ENCODE measurements at regions not wholly inside any gene's neighbourhood (a gene's known extent, or its start where the extent isn't known, plus 50 kb on each side); places are given as distances from the start of the nearest gene placed in this dataset.

DNA sequence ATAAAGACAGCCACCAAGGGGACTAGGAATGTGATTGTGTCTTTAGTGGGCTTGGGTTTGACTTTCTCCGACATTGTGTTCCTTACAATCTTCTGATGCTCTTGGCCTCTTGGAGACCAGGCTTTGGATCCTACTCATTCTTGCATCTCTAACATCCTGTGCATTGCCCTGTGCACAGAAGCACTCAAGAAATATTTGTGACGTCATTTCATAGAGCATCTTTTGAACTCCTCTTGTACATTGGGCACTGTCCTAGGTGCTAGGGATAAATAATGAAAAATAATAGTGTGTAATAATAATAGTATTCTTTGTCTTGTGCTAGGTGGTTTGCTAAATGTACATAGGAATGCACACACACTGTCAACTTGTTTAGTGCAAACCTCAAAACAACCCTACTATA lies 108.8 kb upstream of the LHX5 start:
- no peak for FAIRE-seq
- Histone ChIP-seq H3K27ac (ENCODE audit: low read depth in 2 of 2, low read length in 2 of 2) (no peak overlapping the region), H3K9ac (ENCODE audit: low read length in 3 of 3) (no peak overlapping the region), H3K4me3 (ENCODE audit: low read length in 3 of 3) (no peak overlapping the region), H3K9me3 (ENCODE audit: control insufficient read depth in 2 of 3, insufficient read depth in 1 of 3, low read length in 3 of 3) (peaks cover 0 to 10% (median 0%) of the 10 kb centered on the region in 3 donors), H3K4me1 (ENCODE audit: control insufficient read depth in 2 of 3, insufficient read depth in 2 of 3, low read depth in 1 of 3, low read length in 3 of 3) (no peaks in the 10 kb centered on the region), H3K36me3 (ENCODE audit: control insufficient read depth in 2 of 3, insufficient read depth in 3 of 3, low read length in 3 of 3) (no peaks in the 10 kb centered on the region), H3K27me3 (ENCODE audit: control insufficient read depth, insufficient read depth, low read length) (no peaks in the 10 kb centered on the region)
- intact Hi-C loops (cut with DNase I), result no loop called here
- no peak for DNase-seq
- TF ChIP-seq, protein P1, sequence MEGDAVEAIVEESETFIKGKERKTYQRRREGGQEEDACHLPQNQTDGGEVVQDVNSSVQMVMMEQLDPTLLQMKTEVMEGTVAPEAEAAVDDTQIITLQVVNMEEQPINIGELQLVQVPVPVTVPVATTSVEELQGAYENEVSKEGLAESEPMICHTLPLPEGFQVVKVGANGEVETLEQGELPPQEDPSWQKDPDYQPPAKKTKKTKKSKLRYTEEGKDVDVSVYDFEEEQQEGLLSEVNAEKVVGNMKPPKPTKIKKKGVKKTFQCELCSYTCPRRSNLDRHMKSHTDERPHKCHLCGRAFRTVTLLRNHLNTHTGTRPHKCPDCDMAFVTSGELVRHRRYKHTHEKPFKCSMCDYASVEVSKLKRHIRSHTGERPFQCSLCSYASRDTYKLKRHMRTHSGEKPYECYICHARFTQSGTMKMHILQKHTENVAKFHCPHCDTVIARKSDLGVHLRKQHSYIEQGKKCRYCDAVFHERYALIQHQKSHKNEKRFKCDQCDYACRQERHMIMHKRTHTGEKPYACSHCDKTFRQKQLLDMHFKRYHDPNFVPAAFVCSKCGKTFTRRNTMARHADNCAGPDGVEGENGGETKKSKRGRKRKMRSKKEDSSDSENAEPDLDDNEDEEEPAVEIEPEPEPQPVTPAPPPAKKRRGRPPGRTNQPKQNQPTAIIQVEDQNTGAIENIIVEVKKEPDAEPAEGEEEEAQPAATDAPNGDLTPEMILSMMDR (IDR thresholded peaks at IDR 0.05; ENCODE audit: borderline replicate concordance, extremely low read depth, insufficient read depth), result no peak

- peak in 4 of 5 donors; percentile 29 to 55 (median 40) for DNase-seq
- H3K4me3 ChIP-seq (ENCODE audit: low read length in 3 of 3), result no peak overlapping the region
- H3K9ac ChIP-seq (ENCODE audit: low read length in 3 of 3), result no peak overlapping the region
- TF ChIP-seq, protein P1 (IDR thresholded peaks at IDR 0.05; ENCODE audit: borderline replicate concordance, extremely low read depth, insufficient read depth), result no peak
- peaks cover 0 to 10% (median 0%) of the 10 kb centered on the region in 3 donors for H3K9me3 ChIP-seq (ENCODE audit: control insufficient read depth in 2 of 3, insufficient read depth in 1 of 3, low read length in 3 of 3)
- no peaks in the 10 kb centered on the region for H3K36me3 ChIP-seq (ENCODE audit: control insufficient read depth in 2 of 3, insufficient read depth in 3 of 3, low read length in 3 of 3)
- no peaks in the 10 kb centered on the region for H3K27me3 ChIP-seq (ENCODE audit: control insufficient read depth, insufficient read depth, low read length)
- FAIRE-seq, result no peak
- no peaks in the 10 kb centered on the region for H3K4me1 ChIP-seq (ENCODE audit: control insufficient read depth in 2 of 3, insufficient read depth in 2 of 3, low read depth in 1 of 3, low read length in 3 of 3)
- intact Hi-C loops (cut with DNase I), result no loop called here
- H3K27ac ChIP-seq (ENCODE audit: low read depth in 2 of 2, low read length in 2 of 2), result no peak overlapping the region
Measured at GRCh38 chr12:113577464-113578129, 105.9 kb upstream of the LHX5 start.

DNA sequence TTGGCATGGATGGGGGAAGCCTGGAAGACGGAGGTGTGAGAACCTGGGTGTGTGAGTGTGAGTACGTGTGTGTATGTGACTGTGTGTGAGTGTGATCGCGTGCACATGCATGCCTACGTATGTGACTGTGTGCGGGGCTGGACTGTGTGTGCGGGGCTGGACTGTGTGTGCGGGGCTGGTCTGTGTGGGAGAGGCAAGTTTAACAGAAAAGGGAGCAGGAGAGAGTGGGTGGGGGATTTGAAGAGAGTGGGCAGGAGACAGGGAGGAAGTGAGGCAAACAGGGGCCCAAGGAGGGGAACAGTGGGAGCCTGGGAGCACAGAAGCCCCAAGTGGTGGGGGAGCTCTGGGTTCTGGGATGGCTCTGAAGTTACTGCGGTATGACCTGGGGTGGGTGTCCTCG lies 103.7 kb upstream of the LHX5 start:
- Histone ChIP-seq H3K9ac (ENCODE audit: low read length in 3 of 3) (no peak overlapping the region), H3K36me3 (ENCODE audit: control insufficient read depth in 2 of 3, insufficient read depth in 3 of 3, low read length in 3 of 3) (no peaks in the 10 kb centered on the region), H3K27me3 (ENCODE audit: control insufficient read depth, insufficient read depth, low read length) (no peaks in the 10 kb centered on the region), H3K9me3 (ENCODE audit: control insufficient read depth in 2 of 3, insufficient read depth in 1 of 3, low read length in 3 of 3) (no peaks in the 10 kb centered on the region), H3K4me3 (ENCODE audit: low read length in 3 of 3) (no peak overlapping the region), H3K27ac (ENCODE audit: low read depth in 2 of 2, low read length in 2 of 2) (no peak overlapping the region), H3K4me1 (ENCODE audit: control insufficient read depth in 2 of 3, insufficient read depth in 2 of 3, low read depth in 1 of 3, low read length in 3 of 3) (no peaks in the 10 kb centered on the region)
- FAIRE-seq, result no peak
- intact Hi-C loops (cut with DNase I), result no loop called here
- DNase-seq, result no peak
- TF ChIP-seq, protein P1 (IDR thresholded peaks at IDR 0.05; ENCODE audit: borderline replicate concordance, extremely low read depth, insufficient read depth), result no peak

- TF ChIP-seq, protein P1 (IDR thresholded peaks at IDR 0.05; ENCODE audit: borderline replicate concordance, extremely low read depth, insufficient read depth), result no peak
- DNase-seq, result no peak
- Histone ChIP-seq H3K9me3 (ENCODE audit: control insufficient read depth in 2 of 3, insufficient read depth in 1 of 3, low read length in 3 of 3) (no peaks in the 10 kb centered on the region), H3K9ac (ENCODE audit: low read length in 3 of 3) (no peak overlapping the region), H3K36me3 (ENCODE audit: control insufficient read depth in 2 of 3, insufficient read depth in 3 of 3, low read length in 3 of 3) (no peaks in the 10 kb centered on the region), H3K27me3 (ENCODE audit: control insufficient read depth, insufficient read depth, low read length) (no peaks in the 10 kb centered on the region), H3K27ac (ENCODE audit: low read depth in 2 of 2, low read length in 2 of 2) (no peak overlapping the region), H3K4me1 (ENCODE audit: control insufficient read depth in 2 of 3, insufficient read depth in 2 of 3, low read depth in 1 of 3, low read length in 3 of 3) (no peaks in the 10 kb centered on the region), H3K4me3 (ENCODE audit: low read length in 3 of 3) (no peak overlapping the region)
- FAIRE-seq, result no peak
- intact Hi-C loops (cut with DNase I), result no loop called here
Measured at GRCh38 chr12:113573148-113573547, 101.5 kb upstream of the LHX5 start.

Measured in kidney (tissue), 13 donors.